SKM-1 (cell line): ENCODE measurements at regions not wholly inside any gene's neighbourhood (a gene's known extent, or its start where the extent isn't known, plus 50 kb on each side); places are given as distances from the start of the nearest gene placed in this dataset.

ENCODE experiments used
- DNase-seq: peaks from one replicate; lab custom pipeline; 2025; ENCODE audit not compliant: unreplicated experiment; lab: John Stamatoyannopoulos, UW

DNA sequence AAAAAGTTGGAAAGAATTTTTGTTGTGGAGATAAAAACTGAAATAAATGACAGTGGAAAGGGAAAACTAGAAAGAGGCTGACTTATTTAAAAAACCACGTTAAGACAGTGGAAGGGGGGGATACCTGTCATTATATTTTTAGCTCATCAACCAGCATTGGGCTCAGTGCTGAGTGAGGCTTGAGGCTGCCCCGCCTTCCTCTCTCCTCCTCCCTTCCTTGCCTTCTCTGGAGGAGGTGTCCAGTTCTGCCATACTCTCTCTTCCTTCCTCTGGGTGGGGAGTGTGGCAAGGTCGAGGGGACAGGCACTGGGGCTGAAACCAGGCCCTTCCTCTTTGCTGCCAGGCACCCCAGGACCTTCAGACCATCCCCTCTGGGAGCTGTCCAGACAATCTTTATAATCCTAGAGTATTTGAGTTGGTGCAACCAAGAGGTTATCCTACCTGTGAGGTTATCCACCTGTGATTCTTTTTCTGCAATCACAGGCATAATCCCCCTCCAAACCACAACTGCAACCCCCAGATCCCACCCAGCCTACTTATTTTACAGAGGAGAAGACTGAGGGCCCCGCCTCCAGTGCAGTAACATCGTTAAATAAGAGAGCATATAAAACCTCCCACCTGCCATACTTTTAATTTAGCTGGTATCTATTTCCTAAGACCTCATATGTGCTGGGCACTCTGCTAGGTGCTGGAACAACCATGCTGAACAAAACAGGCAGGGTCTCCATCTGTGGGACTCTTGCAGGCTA, 578.5 kb downstream of the BUD13 start:
- no peak for DNase-seq

DNA sequence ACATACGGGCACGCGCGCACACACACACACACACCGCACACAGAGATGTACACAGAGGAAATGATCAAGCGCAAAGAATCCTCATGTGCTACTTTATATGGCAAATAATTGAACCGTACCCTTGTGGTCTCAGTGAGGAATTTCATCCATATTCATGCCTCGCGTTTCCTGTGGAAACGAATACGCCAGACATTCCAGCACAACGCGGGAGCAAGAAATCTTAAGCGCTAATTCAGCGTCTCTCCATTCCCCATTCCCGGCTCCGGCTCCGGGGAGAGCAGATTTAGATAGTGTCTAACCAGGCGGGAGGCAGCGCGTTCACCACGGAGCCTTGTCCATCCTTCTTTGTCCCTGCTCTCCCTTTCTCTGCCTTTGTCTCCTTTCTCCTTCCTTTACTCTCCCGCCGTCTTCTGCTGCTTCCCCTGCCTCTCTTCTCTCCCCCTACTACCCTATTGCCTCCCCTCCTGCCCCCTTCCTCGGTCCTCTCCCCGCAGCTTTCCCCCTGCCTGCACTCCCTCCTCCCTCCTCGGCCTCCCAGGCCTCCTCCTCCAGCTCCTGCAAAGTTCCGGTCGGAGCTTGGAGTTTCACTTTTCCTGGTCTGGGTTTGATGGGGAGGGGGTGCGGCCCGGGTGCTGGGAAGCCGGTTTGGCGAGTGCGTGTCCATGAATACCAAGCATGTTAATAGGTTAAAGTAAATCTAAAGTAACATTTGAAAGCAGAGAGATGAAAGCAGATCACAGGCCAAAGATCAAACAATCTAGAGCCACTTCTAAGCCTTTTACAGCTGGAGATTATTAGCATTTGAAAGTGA, 579.3 kb downstream of the BUD13 start:
- DNase-seq: no peak

DNA sequence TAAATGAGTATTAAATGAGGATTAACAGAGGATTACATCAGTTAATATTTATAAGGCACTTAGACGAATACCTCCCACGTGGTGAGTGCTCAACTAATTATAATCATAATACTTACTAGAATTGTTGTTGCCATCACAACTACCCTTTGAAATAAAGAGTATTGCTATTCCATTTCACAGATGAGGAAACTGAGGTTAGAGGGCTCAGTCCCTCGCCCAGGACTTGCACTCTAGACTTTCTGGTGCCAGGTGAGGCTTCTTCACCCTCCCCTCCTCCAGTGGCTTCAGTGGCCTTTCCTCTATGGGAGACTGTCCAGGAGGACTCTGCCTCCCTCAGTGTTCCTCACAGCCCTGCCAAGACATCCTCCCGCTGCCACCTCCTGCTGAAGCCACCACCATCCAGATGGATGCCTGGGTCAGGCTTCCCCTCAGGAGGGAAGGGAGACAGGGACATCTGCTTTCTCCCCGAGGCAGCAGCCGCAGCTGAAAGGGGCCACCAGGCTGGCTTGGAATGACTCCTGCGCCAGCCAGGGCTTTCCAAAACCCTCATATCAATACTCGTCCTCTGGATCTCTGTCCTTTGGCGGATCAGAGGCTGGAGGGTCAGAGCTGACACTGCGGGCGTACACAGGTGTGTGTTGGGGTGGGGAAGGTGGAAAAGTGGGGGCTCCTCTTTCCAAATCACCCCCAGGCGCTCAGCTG, 580.1 kb downstream of the BUD13 start:
- no peak for DNase-seq

DNA sequence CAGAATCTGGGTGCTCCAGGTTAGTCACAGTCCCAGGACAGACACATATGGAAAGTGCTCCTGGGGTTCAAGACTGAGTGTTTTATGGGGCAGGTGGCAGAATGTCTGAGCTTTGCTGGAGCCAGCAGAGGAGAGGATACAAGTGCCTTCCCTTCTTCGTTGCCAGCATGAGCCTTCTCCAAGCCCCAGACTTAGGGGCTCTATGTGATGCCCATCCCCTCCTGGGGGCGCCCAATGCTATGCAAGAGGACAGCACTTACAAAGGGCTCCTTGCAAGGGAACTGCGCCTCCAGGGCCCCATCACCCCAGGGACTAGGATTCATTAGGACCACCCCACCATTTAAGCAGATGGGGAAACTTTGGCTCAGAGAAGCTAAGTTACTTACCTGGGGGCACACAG, 581.9 kb downstream of the BUD13 start:
- DNase-seq: no peak

DNA sequence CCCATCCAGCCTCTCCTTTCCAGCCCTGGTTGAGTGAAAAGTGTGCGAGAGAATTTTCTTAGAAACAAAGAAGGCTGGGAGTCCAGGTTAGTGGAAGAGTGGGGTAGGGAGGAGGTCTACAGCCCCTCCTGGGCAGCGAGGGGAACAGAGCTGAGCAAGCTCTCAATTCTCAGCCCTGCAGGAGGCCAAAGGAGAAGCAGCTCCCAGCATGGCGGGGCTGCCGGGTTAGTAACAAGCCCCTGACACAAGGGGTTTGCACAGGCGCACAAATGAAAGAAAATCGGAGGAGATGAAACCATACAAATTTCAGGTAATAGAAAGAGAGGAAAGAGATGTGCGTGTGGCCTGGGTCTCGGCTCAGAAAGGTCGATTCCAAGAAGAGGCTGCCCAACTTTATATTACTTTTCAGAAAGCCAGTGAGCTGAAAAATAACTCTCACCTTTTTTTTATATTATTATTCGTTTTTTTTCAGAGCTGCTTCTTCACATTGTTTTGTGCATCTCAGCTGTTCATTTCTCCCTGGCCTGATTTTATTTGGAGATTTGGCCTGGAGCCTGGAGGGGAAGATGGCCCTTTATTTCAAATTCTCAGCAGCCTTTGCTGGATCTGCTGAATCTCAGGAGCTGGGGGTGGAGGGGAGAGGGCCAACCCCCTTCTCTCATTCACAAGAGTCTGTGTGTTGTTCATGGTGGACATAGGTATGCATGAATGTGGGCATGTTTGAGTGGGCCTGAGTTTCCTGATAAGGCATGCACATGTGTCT, 583.2 kb downstream of the BUD13 start:
- no peak for DNase-seq

DNA sequence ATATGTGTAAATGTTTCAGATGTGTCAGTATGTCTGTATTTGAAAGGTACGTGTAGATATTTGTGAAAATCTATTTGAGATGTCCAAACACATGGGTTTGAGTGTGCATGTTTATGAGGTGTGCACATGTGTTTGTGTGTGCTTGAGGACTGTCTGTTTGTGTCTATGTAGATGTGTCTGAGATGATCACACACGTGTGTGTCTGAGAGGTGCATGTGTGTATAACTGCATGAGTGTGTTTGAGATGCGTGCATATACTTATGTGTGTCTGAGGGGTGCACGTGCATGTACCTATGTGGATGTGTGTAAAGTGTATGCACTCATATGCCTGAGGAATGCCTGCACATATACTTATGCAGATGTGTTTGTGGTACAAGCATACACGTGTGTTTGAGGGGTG, 584.4 kb downstream of the BUD13 start:
- no peak for DNase-seq

DNA sequence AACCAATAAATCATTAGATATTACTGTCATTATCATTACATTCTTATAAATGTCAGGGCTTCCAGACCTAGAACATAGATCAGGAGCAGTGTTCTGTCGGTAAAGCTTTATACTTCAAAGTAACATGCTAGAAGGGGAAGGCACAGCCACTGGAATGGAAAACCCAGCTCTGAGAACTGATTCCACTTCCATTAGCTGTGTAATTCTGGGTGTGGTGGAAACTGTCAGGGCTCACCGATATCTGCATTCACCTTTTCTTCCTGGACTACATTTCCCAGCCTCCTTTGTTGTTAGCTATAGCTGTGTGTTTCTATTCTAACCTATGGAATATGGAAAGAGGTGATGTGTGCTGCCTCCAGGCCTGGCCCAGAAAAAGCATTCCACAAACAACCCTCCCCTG, 585.8 kb downstream of the BUD13 start:
- DNase-seq: no peak

DNA sequence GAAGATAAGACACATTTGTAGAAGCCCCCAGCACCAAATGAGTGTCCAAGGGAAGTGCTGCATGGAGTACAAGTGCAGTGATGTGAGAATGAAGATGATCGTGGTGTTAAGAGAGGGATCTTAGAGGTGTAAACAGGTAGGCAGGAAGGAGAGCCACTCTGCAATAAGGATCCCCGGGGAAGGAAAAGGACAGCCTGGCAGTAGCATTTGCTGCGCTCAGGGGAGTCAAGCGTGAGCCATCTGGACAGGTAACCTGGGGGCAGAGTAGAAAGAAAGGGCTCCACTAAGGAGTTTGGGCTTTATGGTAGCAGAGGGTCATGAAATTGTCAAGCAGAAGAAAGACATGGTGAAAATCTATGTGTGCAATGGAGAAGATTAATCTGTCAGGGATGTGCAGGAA, 587.2 kb downstream of the BUD13 start:
- DNase-seq: no peak

DNA sequence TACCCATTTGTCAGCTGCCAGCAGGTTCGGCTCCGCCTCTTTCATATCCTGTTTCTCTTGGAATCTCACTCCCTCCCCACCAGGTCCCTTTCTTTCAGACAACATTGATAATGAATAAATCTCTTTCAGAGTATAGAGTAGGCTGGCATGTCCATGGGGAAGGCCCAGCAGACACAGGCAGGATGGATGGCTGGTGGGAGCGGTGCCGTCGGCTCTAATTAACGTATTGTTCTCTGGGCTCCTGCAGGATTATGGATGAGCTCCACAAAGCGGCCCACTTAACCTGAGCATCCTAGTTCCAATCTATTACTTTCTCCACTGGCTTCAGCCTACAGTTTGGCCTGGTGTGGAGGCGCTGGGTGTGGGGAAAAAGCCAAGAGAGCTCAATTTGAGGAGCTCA, 588.0 kb downstream of the BUD13 start:
- DNase-seq: no peak

DNA sequence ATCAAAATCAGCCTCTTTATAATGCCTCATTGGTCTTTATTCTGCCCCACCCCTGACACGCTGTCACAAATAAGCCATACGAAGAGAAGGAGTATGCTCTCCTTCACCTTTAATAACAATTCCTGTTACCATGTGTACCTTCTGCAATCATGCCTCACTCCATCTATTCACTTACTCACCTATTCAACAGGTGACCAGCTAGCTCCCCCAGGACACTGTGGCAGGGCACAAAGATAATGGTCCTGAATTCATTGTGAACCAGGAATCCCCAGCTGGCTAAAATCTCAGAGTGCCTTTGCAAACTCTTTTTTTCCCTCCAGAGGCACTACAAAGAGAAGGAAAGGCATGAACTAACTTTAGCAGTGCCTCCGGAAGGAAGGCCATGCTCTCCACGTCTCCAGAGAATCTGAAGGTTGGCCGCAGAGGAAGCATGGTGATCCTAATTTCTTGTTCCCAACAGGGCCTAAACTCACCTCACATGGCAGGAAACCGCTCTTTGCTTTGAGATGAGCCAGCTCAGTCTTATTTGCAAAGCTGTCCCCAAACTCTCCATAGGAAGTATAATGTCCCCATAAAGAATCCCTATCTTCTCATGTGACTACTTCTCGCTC, 590.3 kb downstream of the BUD13 start:
- DNase-seq: no peak

DNA sequence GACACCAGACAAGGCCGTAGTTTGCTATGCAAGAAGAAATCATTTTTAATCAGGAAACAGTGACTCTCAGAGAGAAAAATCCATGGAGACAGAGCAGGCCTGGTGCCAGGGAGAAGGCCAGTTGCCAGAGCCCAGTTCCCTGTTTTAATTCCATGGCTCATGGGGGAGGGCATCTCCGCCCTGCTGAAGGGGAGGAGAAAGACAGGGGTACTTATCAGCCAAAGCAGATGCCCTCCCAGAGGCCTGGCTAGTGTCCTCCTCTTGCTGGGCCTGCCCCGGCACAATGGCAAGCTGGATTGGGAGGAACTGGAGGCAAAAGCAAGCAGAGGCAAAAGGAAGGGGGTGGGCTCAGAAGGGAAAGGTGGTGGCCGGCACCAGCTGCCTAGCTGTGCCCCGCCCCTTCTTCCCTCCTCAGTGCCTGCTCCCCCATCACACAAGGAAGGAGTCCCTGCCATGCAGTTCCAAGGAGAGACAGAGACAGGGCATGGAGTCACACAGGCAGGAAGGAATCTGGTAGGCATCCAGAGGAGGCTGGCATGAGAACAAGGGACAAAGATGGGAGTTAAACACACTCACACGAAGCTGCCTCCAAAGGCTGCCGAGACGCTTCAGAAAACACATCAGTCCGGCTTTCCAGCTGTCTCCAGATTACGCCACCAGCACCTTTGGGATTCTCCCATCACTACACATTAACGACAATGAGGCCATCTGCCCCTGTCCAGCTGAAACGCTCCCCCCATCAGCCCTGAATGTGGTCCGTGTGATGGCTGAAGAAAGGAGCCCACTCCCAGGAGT, 591.8 kb downstream of the BUD13 start:
- DNase-seq: no peak

DNA sequence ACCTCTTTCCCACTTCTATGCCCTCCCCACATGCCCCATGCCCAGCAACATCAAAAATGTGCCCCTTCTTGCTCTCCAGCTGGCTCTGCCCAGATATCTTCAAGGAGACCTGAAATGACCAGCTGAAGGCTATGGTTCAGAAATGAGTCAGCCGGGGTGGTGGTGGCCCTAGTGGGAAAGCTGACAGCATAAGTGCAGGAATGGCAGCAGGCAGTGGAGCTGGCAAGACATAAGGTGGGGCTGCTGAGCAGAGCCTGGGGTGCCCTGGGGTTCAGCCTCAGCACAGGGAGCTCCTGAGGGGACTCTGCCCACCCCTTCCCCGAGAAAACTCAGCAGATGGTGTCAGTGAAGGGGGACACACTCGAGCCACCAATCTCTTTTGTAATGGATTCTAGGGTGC, 593.4 kb downstream of the BUD13 start:
- DNase-seq: no peak

DNA sequence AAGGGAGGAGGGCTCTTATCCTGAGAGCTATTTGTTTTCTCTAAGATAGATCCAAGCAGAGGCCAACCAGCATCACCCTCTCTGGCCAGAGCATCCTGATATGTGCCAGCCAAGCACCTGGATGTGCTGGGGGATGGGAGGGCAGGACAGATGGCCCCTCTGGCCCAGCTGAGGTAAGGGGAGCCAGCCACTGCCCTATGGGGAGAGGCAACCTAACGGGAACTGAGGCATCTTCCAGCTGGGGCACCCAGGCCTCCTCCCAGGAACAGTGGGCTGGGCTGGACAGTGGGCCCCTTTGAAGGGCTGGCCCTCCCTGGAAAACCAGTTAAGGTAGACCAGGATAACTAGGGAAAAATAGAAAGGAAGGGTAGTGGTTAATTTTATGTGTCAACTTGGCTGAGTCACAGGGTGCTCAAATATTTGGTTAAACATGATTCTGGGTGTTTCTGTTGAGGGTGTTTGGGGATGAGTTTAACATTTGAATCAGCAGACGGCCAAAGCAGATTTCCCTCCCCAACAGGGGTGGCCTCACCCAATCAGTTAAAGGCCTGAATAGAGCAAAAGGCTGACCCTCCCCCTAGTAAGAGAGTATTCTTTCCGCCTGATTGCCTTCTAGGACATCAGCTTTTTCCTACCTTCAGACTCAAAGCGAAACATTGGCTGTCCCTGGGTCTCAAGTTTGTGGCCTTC, 595.1 kb downstream of the BUD13 start:
- no peak for DNase-seq

DNA sequence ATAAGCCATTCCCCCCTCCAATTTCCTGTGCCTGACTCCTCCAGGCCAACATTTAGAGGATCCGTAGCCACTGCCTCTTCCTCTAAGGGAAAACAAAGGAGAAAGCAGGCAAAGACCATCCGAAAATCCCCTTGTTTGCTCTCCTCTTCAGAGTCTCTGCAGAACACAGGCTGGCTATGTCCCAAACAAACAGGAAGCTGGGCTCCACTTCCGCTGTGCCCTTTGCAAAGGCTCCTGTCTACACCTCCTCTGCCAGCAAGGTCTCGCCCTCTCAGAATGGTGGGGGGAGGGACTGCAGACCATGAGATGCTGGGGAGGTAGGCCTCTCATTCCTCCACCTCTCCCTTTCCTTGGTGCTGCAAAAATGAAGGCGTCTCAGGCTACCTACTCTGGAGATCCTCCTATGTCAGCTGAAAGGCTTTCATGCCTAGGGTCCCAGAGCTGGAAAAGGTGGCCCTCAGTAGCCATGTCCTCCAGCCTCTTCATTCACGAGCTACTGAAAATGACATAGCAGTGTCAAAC, 596.2 kb downstream of the BUD13 start:
- DNase-seq: no peak

DNA sequence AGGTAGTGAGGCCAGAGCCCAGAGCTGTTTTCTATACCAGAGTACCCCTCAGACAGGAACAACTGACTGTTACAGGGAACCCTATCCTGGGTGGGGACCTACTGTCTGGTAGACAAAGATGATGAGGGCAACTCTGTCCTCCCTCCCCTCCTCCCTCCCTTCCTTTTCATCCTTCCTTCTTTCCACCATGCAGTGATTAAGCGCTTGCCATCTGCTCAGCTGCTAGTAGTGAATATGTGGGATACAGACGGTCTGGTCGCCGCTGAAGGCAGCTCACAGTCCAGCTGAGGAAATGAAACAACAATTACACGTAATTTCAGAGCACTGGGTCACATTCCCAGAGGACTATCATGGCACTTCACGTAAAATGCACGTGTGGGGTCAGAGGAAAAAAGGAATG, 597.1 kb downstream of the BUD13 start:
- DNase-seq: no peak

DNA sequence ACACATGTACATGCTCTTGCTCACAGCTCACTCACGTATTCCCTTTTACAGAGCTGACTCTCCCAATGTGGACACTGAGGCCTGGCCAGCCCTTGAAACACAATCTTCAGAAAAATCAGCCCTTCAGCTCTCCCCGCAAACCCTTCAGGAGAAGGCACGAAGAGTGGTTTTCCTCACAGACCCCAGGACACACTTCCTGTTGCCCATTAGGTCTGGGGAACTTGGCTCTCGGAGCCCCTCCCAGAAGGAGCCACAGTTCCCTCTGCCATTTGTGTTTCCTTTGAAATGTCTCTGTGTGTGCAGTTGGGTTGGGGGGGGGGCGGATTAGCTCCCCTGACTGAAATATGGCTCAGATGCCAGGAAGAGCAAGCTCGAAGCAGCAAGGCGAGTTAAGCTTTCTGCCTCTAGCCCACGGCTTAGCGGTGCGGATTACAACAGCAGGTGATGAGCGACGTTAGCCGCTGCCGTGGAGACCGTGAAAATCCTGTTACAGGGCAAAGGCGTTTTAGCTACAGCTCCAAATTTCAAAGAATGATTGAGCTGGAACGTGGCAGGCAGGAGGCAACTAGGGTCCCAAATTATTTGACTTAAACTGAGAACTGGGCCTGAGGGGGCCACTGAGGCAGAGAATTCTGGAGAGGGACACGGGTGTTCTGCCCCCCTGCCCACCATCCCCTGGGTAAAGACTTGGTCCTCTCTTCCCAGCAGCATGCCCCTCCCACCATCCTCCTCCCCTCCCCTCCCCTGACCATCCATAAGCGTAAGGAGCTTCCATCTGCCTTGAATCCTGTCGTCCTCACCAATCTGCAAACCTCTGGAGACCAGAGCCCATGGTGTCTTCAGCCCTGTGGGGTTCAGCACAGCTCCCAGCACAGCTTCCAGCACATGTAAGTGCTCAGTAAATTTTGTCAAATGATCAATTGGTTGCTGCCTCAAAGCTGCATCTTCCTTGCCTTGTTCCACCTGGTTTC, 598.6 kb downstream of the BUD13 start:
- no peak for DNase-seq

DNA sequence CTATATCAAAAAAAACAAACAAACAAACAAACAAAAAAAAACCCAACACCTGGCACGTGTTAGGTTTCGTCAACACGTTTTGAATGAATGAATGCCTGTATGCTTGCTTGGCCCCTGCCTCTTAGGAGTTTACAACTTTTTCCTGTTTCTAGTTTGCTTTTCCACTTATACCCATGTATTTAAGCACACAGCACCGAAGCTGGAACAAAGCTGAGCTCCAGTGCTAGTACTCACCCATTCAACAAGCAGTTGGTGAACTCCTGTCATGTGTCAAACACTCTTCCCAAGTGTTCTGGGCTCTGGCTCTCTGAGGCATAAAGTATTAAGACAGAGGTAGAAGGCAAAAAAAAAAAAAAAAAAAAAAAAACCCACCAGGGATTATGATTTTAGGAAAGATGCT, 599.3 kb downstream of the BUD13 start:
- no peak for DNase-seq

DNA sequence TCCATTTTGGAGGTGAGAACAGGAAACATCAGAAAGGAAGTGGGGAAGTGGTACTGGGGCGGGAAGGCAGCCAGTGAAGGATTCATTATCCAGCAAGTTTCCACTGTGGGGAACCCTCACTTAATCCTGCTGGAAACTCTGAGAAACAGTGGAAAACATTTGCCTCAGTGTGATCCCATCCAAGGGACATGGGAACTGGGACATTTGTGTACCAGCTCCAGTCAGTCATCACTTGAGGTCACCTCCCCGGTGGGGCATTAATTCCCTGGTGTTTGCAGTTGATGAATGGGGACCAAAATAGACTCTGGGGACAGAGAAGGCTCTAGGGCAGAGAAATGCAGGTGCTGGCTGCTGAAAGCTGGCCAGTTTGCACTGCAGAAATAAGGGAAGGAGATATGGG, 599.9 kb downstream of the BUD13 start:
- DNase-seq: no peak
